Upper lobe of left lung (tissue), 4 donors: ENCODE measurements at regions not wholly inside any gene's neighbourhood (a gene's known extent, or its start where the extent isn't known, plus 50 kb on each side); places are given as distances from the start of the nearest gene placed in this dataset.

ENCODE experiments used
- CTCF ChIP-seq, 6 experiments: fragments of 450-650 bp in 4 of 6; fragments of 200-600 bp in 2 of 6; sonication (generic) in 2 of 6; IDR thresholded peaks; one replicate each; pipeline ENCODE4 v1.5.1; 2016 to 2019; ENCODE audit warnings: antibody characterized with exemption in 6 of 6
- POLR2A ChIP-seq, 4 donors: fragments of 450-650 bp; IDR thresholded peaks; one replicate each; pipeline ENCODE4 v1.5.1; 2016 to 2017; ENCODE audit warnings: antibody characterized with exemption in 4 of 4, mild to moderate bottlenecking in 2 of 4
- POLR2AphosphoS5 ChIP-seq, 2 donors: sonication (generic); formaldehyde crosslinking; IDR thresholded peaks; one replicate each; pipeline ENCODE4 v1.5.1; 2017; ENCODE audit warnings: antibody characterized with exemption in 2 of 2

GRCh38 chr13:34345258-34345965 is 527.5 kb downstream of the RFC3 start:
- no peak for TF ChIP-seq POLR2A (IDR thresholded peaks at IDR 0.05)
- no peak for TF ChIP-seq CTCF (IDR thresholded peaks at IDR 0.05)
- no peak for TF ChIP-seq POLR2AphosphoS5 (IDR thresholded peaks at IDR 0.05)
